ENCODE measurements at regions not wholly inside any gene's neighbourhood (a gene's known extent, or its start where the extent isn't known, plus 50 kb on each side); places are given as distances from the start of the nearest gene placed in this dataset.

GRCh38 chr1:182159443-182159842, 97.9 kb upstream of the ZNF648 start:
- TF ChIP-seq CTCF (conservative IDR thresholded peaks at IDR 0.05): no peak
- no peak overlapping the region for H3K9ac ChIP-seq (ENCODE audit: extremely low read depth, insufficient read length, low read length)
- no peak overlapping the region for H3K14ac ChIP-seq (ENCODE audit: insufficient read depth, low read length)
- H3K79me1 ChIP-seq (ENCODE audit: insufficient read depth, low read depth, low read length, poor library complexity, severe bottlenecking): no peaks in the 10 kb centered on the region
- no peak overlapping the region for H4K8ac ChIP-seq (replicated peaks; ENCODE audit: insufficient read length, low read depth, low read length)
- no peak overlapping the region for H3K4me3 Mint-ChIP-seq
- H3T11ph ChIP-seq (ENCODE audit: low read length): no peak overlapping the region
- peaks cover 0 to 14% (median 1%) of the 10 kb centered on the region in 3 experiments; a peak in 2 of 7 replicates for H3K36me3 Mint-ChIP-seq (ENCODE audit: insufficient read depth in 1 of 3, low read depth in 3 of 3)
- no peak overlapping the region for H2BK20ac ChIP-seq (ENCODE audit: low read depth, low read length, poor library complexity, severe bottlenecking)
- H2BK120ac ChIP-seq (ENCODE audit: low read depth, low read length, poor library complexity, severe bottlenecking): no peak overlapping the region
- H2AFZ ChIP-seq (ENCODE audit: low read length): no peak overlapping the region
- no peak overlapping the region for H3K27ac Mint-ChIP-seq
- no peaks in the 10 kb centered on the region for H3K23me2 ChIP-seq (ENCODE audit: insufficient read length, low read depth, low read length, poor library complexity, severe bottlenecking)
- no peaks in the 10 kb centered on the region for H3K9me3 ChIP-seq (ENCODE audit: control insufficient read depth, low read depth, low read length)
- H3K4ac ChIP-seq (ENCODE audit: low read depth, low read length): no peak overlapping the region
- H2BK12ac ChIP-seq (ENCODE audit: insufficient read length, low read depth, low read length): no peak overlapping the region
- no peak overlapping the region for H3K23ac ChIP-seq (ENCODE audit: insufficient read length, low read depth, low read length)
- H3K4me2 ChIP-seq (ENCODE audit: insufficient read depth, insufficient read length, low read length): no peak overlapping the region
- peaks cover 4% of the 10 kb centered on the region in 2 experiments for H3K4me1 Mint-ChIP-seq
- peaks cover 6 to 11% of the 10 kb centered on the region in 2 experiments; a peak in 4 of 5 replicates for H3K9me3 Mint-ChIP-seq
- no peak overlapping the region for H2BK5ac ChIP-seq (ENCODE audit: insufficient read length, low read length)
- H4K20me1 ChIP-seq (ENCODE audit: control insufficient read depth, insufficient read depth, insufficient read length): no peaks in the 10 kb centered on the region
- no peak overlapping the region for H3K27ac ChIP-seq (ENCODE audit: insufficient read length, low read depth, low read length)
- no peak overlapping the region for H2BK15ac ChIP-seq (ENCODE audit: low read depth, low read length)
- no peaks in the 10 kb centered on the region for H3K27me3 ChIP-seq (ENCODE audit: insufficient read depth, low read length)
- no peaks in the 10 kb centered on the region for H3K27me3 Mint-ChIP-seq (ENCODE audit: low read depth)
- no peak overlapping the region for H4K5ac ChIP-seq (ENCODE audit: insufficient read length, low read depth, low read length)
- H2AK5ac ChIP-seq (ENCODE audit: insufficient read length, low read length): no peak overlapping the region
- H3K56ac ChIP-seq (ENCODE audit: insufficient read length, low read depth, low read length): no peak overlapping the region
- no peaks in the 10 kb centered on the region for H3K79me2 ChIP-seq (ENCODE audit: insufficient read depth, low read length)
- DNase-seq: no peak
- H4K91ac ChIP-seq (ENCODE audit: insufficient read length, low read depth, low read length): no peak overlapping the region
- H3K18ac ChIP-seq (ENCODE audit: insufficient read length, low read depth, low read length): no peak overlapping the region
- no peaks in the 10 kb centered on the region for H3K4me1 ChIP-seq (ENCODE audit: insufficient read depth, low read length)

Data from H9 (cell line).